Activated naive CD4-positive, alpha-beta T cell treated with anti-CD3 and anti-CD28 coated beads, Interleukin-2, amount 50 U/mL, for 72 hours (primary cell): ENCODE measurements at regions not wholly inside any gene's neighbourhood (a gene's known extent, or its start where the extent isn't known, plus 50 kb on each side); places are given as distances from the start of the nearest gene placed in this dataset.
"Not testable (repeated sequence)": the region's sequence is repeated elsewhere in the genome, so short reads cannot be mapped to it uniquely, and the experiment has no call there.

Source experiments
- ATAC-seq, 2 donors: fragments of 150-1000 bp; cut with Tn5 transposase; 2 replicates each; pipeline ENCODE4 v1.10.0; 2021; ENCODE audit warnings: mild to moderate bottlenecking in 2 of 2, moderate library complexity in 2 of 2
- DNase-seq, 2 donors: peaks; one replicate each; pipeline ENCODE4 v3.0.0; 2021 to 2022; ENCODE audit warnings: low spot score in 2 of 2
- H3K27ac Mint-ChIP-seq, 2 donors: one replicate each; pipeline ENCODE4 v1.8.0; 2022; ENCODE audit warnings: mild to moderate bottlenecking in 2 of 2, mixed read lengths in 2 of 2
- H3K36me3 Mint-ChIP-seq, 2 donors: one replicate each; pipeline ENCODE4 v1.8.0; 2022; ENCODE audit warnings: mixed read lengths in 2 of 2
- H3K9me3 Mint-ChIP-seq, 2 donors: one replicate each; pipeline ENCODE4 v1.8.0; 2022; ENCODE audit warnings: mixed read lengths in 2 of 2

DNA sequence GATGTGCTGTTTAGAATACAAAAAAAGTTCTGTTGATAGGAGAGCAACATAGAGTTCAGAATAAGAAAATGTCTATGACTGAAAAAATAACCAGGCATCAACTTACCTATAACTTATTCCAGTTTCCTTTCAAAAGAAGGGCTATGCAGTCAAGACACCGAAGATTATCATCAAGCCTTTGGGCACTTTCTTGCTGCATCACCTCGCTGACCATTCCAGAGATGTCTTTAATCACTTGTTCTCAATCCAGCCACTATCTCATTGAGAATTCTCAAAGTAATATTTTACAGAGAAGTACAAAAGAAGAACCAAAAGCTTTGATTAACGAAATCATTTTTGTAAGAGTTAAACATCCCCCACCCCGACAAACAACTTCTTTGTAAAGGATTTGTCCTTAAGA, 198.3 kb upstream of the P2RY1 start:
- Mint-ChIP-seq H3K36me3 (no peaks in the 10 kb centered on the region), H3K27ac (no peak overlapping the region), H3K9me3 (no peaks in the 10 kb centered on the region)
- no peak for ATAC-seq
- DNase-seq: no peak

DNA sequence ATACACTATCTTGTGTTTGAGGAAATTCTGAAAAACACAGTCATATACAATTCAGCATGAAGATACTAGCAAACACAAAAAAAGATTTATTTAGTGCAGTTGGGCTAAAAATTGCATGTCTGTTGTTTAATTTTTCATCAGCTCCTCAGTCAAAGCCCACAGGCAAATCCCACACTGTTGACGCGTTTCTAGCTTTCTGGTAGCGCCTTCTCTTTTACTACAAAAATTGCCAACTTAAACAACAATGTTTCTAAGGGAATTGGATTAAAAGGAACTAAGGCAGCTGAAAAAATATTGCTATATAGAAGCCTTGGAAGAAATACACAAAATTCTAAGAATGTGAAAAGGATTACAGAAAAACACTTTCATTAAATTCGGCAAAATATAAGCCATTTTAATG, 196.7 kb upstream of the P2RY1 start:
- DNase-seq: no peak
- Mint-ChIP-seq H3K27ac (no peak overlapping the region), H3K36me3 (no peaks in the 10 kb centered on the region), H3K9me3 (no peaks in the 10 kb centered on the region)
- no peak for ATAC-seq

DNA sequence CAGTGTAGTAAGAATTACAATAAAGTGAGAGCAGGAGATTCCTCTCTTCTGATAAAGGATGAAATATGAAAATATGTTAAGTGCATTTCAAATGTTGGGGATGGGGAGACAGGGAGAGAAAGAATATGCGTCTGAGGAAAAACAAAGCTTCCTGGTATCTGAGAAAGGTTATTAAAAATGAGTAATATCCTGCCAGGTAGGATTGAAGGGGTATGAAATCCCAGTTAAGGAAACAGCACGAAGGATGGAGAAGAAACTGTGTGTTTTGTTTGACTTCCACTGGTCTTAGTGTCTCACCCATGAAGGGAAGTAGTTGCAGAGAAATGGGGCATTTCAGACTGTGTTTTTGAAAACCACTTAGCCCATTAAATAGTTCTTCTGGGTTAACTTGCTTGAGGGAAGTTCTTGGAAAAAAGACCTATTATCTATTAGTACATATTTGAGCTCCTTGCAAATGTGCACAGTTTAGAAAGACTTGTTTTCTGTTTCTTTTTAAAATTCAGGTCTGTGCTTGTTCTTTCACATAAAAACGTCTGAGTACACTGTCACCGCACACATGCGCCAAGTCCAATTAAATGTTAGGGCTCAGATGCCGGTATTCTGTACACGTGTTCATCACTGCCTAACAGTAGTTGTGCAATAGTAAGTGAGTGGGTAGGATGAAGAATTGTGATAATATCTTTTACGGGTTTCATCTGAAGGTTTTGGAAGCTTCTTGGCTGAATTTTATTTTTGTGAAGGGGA, 196.1 kb upstream of the P2RY1 start:
- H3K36me3 Mint-ChIP-seq: peaks cover 4% of the 10 kb centered on the region in 2 donors
- no peak for ATAC-seq
- H3K27ac Mint-ChIP-seq: no peak overlapping the region
- no peak for DNase-seq
- peaks cover 0 to 3% of the 10 kb centered on the region in 2 donors for H3K9me3 Mint-ChIP-seq

DNA sequence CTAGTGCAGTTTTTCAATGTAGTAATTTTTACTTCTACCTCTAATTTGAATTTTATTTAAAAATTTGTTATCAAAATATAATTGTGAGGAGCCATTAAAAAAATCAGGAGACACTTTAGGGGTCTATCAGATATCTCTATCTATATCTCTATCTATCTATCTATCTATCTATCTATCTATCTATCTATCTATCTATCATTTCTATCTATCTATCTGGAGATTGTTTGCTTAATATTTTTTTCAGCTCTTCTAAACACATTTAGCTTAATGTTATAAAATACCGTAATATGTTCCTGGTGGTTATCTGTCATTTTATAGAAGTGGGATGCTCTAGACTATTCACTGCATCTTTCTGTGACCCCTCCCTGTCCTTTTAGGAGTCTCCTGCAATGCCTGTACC, 193.7 kb upstream of the P2RY1 start:
- ATAC-seq (no peak), DNase-seq (no peak)
- Mint-ChIP-seq H3K9me3 (peaks cover 0 to 4% of the 10 kb centered on the region in 2 donors), H3K36me3 (peaks cover 4 to 5% of the 10 kb centered on the region in 2 donors), H3K27ac (no peak overlapping the region)

DNA sequence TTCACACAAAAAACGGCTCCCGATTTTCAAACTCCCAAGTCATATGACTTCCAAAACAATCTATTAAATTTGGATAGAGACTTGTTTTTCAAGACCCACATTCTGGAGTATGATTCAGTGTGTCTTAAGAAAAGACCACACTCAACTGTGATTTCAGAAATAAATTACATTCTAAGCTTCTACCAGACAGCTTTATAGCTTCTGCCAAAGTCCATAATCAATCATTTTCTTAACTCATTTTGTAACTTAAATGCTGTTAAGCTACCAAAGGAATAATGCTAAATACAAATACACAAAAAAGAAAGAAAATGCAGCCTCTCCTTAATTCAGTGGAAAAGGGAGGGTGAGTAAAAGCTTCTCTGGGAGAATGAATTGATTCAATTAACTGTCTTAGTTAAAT, 192.3 kb upstream of the P2RY1 start:
- ATAC-seq: no peak
- Mint-ChIP-seq H3K36me3 (peaks cover 4 to 5% of the 10 kb centered on the region in 2 donors), H3K27ac (no peak overlapping the region), H3K9me3 (peaks cover 0 to 4% of the 10 kb centered on the region in 2 donors)
- DNase-seq: no peak

DNA sequence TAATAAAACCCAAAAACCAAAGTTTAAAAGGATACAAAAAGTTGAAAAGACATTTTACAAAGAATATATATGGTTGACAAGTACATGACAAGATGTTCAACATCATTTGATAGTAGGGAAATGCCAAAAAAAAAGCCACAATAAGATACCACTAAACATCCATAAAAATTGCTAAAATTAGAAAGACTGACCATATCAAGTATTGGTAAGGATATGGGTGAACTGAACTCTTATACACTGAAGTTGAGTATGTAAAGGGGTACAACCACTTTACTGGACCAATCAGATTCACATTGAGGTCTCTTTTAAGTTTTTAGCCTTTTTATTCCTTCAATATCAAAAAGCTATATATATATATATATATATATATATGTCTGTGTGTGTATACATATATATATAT, 190.5 kb upstream of the P2RY1 start:
- DNase-seq: no peak
- peaks cover 0 to 4% of the 10 kb centered on the region in 2 donors for H3K9me3 Mint-ChIP-seq
- H3K27ac Mint-ChIP-seq: no peak overlapping the region
- peaks cover 4 to 5% of the 10 kb centered on the region in 2 donors for H3K36me3 Mint-ChIP-seq
- ATAC-seq: no peak

DNA sequence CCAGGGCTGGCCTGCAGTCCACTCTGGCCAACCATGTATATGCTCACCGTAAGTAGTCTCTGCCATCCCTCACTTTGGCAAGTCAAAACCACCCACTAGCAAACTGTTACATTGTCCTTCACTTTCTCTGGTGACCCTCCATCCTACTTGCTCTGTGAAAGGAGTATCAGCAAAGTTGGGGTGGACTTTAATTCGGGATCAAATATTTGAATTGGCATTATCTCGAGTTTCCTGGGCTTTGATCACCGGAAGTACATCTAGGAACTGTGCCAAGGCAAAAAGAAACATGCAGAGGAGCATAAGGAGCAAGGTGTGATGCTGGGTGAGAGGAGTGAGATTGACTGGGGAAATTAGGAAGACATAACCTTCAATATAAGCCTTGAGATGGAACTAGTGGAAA, 188.9 kb upstream of the P2RY1 start:
- ATAC-seq (no peak), DNase-seq (no peak)
- Mint-ChIP-seq H3K27ac (no peak overlapping the region), H3K36me3 (peaks cover 4 to 5% of the 10 kb centered on the region in 2 donors), H3K9me3 (peaks cover 0 to 4% of the 10 kb centered on the region in 2 donors)

DNA sequence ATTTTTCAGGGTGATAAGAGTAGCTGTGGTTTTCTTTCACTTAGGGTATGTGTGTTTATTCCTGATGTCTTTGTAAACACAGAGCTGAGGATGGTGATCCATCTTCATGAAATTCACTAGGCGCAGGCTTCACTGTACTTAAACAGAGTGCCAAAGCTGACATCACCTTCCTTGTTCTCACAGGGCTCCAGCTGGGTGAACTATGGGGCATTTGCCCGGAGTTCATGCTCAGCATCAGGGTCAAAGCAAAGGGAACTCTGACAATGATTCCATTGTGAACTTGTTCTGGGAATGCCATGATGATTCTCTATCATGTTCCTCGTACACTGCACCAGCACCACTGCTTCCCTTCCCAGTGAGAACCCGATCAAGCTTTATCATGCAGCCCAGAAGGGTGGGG, 184.8 kb upstream of the P2RY1 start:
- DNase-seq (no peak), ATAC-seq (no peak)
- Mint-ChIP-seq H3K9me3 (no peaks in the 10 kb centered on the region), H3K36me3 (no peaks in the 10 kb centered on the region), H3K27ac (no peak overlapping the region)

DNA sequence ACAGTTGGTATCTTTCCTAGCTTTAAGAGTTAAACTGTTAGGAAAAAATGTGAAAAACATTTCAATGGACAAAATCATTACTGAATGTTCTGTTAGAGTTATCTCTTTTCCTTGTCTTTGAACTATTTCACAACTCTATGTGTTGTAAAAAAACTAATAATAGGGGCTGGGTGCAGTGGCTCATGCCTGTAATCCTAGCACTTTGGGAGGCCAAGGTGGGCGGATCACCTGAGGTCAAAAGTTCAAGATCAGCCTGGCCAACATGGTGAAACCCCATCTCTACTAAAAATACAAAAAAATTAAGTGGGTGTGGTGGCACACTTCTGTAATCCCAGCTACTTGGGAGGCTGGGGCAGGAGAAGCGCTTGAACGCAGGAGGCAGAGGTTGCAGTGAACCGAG, 184.0 kb upstream of the P2RY1 start:
- not testable (repeated sequence) for H3K36me3 Mint-ChIP-seq, H3K9me3 Mint-ChIP-seq, H3K27ac Mint-ChIP-seq, DNase-seq, ATAC-seq

DNA sequence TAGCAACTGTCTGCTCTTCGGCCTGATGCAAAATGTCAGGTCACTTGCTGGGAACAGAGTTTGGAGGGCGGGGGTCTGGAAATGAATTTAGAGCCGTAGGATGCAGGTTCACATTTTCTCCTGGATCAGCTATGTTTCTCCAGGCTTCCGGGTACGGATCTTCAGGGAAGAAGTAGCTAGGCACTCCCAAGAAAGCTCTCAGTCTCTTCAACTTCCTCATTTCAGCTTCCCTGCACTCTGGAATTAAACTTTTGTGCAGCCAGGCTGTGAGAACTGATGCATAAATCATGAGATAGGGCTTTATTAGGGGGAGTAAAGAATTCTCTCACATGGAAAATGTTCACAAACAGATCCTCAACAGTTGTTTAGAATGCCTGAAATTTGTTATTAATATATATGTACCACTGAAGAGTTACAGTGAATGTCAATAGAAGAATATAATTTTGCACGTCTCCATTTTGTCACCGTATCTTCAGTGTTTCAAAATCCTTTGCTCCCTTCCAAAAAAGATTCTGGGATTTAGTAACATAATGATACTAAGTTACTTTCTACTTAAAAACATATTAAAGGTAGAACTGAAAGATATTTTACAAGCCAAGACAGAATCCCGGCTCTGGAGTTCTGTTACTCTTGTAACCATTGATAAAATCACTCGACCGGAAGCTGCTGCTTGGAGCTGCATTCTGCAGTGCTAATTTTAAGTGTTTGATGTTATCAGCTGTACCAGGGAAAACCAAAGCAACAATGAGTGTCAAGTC, 178.5 kb upstream of the P2RY1 start:
- no peak for ATAC-seq
- no peak overlapping the region for H3K27ac Mint-ChIP-seq
- DNase-seq: no peak
- peaks cover 0 to 4% of the 10 kb centered on the region in 2 donors for H3K9me3 Mint-ChIP-seq
- H3K36me3 Mint-ChIP-seq: no peaks in the 10 kb centered on the region

DNA sequence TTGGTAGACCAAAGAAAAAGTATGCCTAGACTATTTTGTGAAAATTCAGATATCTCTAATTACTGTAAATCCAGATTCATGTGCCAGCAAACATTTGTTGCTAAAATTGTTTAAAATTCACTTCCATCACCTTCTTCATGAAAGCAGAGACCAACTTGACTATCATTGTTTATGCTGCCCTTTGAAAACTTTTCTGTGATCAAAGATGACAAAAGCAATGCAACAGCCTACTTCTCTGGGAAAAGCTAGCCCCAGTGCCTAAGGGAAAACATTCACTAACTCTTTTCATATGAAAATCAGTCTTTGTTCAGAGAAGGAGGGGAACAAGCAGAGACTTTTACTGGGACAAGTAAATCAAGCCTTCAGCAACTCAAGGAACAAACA, 178.0 kb upstream of the P2RY1 start:
- no peak for DNase-seq
- H3K27ac Mint-ChIP-seq: no peak overlapping the region
- ATAC-seq: no peak
- H3K36me3 Mint-ChIP-seq: no peaks in the 10 kb centered on the region
- H3K9me3 Mint-ChIP-seq: peaks cover 0 to 7% of the 10 kb centered on the region in 2 donors

DNA sequence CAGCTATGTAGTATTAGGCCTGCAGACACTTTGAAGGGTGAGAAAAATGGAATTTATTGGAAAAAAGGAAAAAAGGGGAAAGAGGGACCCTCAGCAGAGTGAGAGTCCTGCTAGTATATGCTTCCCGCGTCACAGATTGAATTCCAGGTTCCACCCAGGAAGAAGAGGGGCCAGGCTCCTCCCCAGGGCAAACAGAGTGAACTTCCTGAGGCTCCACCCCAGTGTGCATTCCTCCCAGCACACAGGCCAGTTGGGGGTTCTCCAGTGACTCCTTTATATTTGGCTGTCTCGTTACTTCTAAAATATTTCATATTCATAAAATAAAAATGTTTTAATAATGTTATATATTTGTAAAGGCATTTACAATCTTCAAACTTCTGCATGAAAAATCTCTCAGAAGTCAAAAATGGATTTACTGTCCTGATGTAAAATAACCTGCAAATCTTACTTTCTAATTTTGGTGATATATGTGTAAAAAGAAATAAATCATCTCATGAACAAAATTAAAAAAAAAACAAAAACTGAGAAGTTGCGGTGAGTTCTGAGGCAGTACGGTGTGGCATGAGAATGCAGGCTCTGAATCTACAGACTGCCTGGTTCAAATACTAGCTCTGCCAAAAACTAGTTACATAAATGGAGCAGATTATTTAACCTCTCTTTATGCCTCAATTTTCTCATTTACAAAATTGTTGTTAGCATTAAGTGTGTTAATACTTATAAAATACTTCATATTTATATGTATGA, 175.8 kb upstream of the P2RY1 start:
- ATAC-seq: no peak
- Mint-ChIP-seq H3K27ac (no peak overlapping the region), H3K9me3 (peaks cover 0 to 11% of the 10 kb centered on the region in 2 donors), H3K36me3 (no peaks in the 10 kb centered on the region)
- no peak for DNase-seq

DNA sequence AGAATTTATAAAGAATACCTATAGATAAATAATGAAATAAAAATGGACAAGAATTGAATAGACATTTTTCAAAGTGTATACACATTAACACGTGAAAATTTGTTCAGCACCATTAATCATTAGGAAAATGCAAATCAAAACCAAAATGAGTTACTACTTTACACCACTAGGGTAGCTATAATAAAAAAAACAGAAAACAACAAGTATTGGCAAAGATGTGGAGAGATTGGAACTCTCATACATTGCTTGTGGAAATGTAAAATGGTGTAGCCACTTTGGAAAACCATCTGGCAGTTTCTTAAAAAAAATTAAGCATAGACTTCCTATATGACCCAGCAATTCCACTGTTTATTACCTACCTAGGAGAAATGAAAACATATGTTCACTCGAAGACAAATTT, 172.8 kb upstream of the P2RY1 start:
- H3K9me3 Mint-ChIP-seq: peaks cover 0 to 11% of the 10 kb centered on the region in 2 donors
- DNase-seq: no peak
- ATAC-seq: no peak
- no peak overlapping the region for H3K27ac Mint-ChIP-seq
- no peaks in the 10 kb centered on the region for H3K36me3 Mint-ChIP-seq

DNA sequence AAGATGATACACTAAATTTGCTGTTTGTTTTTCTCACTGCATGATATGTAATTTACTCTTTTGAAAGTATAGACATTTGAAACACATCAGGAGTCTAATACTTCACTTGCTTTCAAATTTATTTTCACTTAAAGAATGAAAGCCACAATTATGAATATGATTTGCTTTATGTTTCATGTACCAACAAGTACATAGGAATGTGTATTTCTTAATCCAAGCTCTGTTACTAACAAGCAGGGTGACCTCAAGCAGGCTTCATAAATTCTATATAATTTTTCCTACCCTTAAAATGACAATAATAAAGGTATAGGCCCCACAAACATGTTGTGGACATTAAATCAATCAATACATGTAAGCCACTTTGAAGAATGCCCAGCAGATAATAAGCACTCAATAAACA, 170.2 kb upstream of the P2RY1 start:
- ATAC-seq: no peak
- no peak for DNase-seq
- H3K27ac Mint-ChIP-seq: no peak overlapping the region
- no peaks in the 10 kb centered on the region for H3K36me3 Mint-ChIP-seq
- peaks cover 0 to 11% of the 10 kb centered on the region in 2 donors for H3K9me3 Mint-ChIP-seq

DNA sequence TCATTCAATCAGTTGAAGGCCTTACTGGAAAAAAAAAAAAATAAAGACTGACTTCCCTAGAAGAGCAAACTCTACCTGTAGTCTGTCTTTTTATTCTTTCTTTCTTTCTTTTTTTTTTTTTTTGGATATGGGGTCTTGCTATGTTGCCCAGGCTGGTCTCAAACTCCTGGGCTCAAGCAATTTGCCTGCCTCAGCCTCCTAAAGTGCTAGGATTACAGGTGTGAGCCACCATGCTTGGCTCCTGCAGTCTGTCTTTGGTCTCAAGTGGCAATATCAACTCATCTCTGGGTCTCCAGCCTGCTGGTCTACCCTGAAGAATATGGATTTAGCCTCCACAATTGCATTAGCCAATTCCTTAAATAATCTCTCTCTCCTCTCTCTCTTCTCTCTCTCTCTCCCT, 167.7 kb upstream of the P2RY1 start:
- Mint-ChIP-seq H3K9me3 (peaks cover 0 to 5% of the 10 kb centered on the region in 2 donors), H3K27ac (no peak overlapping the region), H3K36me3 (no peaks in the 10 kb centered on the region)
- no peak for ATAC-seq
- DNase-seq: no peak

DNA sequence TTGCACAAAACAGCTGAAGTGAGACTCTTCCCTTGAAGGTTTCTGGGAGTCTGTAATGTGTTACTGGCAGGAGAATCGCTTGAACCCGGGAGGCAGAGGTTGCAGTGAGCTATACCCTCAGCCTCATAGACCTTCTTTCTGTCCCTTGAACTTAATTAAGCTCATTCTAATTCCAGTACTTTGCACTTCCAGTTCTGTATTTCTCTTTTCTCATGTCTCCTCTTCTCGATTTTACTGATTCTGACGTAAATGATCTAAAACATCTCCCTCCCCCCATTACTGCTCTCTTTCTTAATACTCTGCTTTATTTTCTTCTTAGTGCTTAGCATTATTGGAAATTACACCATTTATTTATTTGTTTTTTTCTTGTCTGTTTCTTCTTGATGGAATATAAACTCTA, 165.4 kb upstream of the P2RY1 start:
- H3K36me3 Mint-ChIP-seq: no peaks in the 10 kb centered on the region
- no peak for DNase-seq
- no peak overlapping the region for H3K27ac Mint-ChIP-seq
- H3K9me3 Mint-ChIP-seq: no peaks in the 10 kb centered on the region
- no peak for ATAC-seq
